ENCODE measurements at regions not wholly inside any gene's neighbourhood (a gene's known extent, or its start where the extent isn't known, plus 50 kb on each side); places are given as distances from the start of the nearest gene placed in this dataset.

DNA sequence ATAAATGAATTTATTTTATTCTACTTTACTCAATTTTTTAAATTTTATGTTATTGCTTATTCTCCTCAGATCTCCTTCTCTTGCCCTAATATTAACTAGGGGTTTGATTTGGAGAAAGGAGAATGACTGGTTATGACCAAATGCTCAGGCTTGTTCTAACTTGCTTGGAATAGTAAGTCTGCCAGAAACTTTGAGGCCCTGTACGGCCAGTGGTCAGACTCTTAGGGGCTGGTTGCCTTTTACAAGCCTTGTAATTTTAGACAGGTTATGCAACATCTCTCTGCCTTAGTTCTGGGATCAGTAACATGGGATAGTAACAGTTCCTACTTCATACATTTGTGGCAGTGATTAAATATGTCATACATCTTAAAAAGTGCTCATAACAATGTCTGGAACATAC, 279.5 kb downstream of the DUSP10 start:
- CTCF ChIA-PET, result no interaction called here

DNA sequence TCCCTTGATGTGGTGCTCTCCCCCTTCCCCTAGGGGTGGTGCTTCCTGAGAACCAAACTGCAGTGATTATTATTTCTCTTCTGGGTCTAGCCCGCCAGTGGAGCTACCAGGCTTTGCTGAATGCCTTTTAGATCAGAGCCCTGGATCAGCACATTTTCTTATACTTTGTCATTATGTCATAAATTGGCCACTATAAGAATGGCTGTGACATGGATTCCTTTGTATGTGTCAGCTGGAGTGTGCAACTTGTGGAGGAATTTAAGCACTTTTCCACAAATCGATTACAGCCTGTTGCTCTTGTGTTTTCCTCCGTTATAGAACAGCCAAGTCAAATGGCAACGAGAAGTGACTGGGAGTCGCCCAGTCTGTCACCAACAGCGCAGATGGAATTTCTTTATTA, 273.3 kb downstream of the DUSP10 start:
- Histone ChIP-seq H3K4me1 (ENCODE audit: control insufficient read depth, insufficient read depth, low read length) (no peaks in the 10 kb centered on the region), H3K79me2 (ENCODE audit: control insufficient read depth, insufficient read depth, low read length) (no peaks in the 10 kb centered on the region), H3K27me3 (replicated peaks in 1 of 2; ENCODE audit: control insufficient read depth in 2 of 2, insufficient read depth in 2 of 2, low read length in 1 of 2) (no peaks in the 10 kb centered on the region; a peak in 1 of 4 replicates), H2AFZ (ENCODE audit: control insufficient read depth, low read depth, low read length) (no peak overlapping the region), H4K20me1 (ENCODE audit: control insufficient read depth, insufficient read depth) (no peaks in the 10 kb centered on the region), H3K4me3 (no peak overlapping the region), H3K9me3 (replicated peaks; ENCODE audit: control insufficient read depth, insufficient read depth, low read length) (no peaks in the 10 kb centered on the region; the same call in 2 of the 3 replicates), H3K9ac (ENCODE audit: control insufficient read depth, insufficient read depth, low read length) (no peak overlapping the region), H3K27ac (ENCODE audit: control insufficient read depth, insufficient read depth) (no peak overlapping the region), H3K36me3 (ENCODE audit: control insufficient read depth in 2 of 2, insufficient read depth in 2 of 2, low read length in 1 of 2) (no peaks in the 10 kb centered on the region), H3K4me2 (ENCODE audit: control insufficient read depth, insufficient read depth) (no peak overlapping the region)
- 50% methylated on average over 6 of the region's 6 CpGs for WGBS (ENCODE audit: insufficient coverage, insufficient replicate concordance, low lambda C conversion rate, missing lambda C conversion rate)
- in situ Hi-C loops (cut with MboI), result no loop called here
- ChIA-PET RAD21 (ENCODE audit: unreplicated experiment) (no interaction called here), CTCF (interaction anchor here (2.1 kb wide), 2 partner anchors 10 to 15 kb away, joined by 6 to 11 read pairs; no protein-coding TSS in a partner anchor), POLR2A (no interaction called here), SMC1A (ENCODE audit: uncharacterized antibody, unreplicated experiment) (no interaction called here)
- BruUV-seq (replicated peaks), result no TSS peak
- DNase-seq (ENCODE audit: low read depth, low spot score) (no peak), ATAC-seq (no peak), FAIRE-seq (no peak)
- TF ChIP-seq, protein P1, sequence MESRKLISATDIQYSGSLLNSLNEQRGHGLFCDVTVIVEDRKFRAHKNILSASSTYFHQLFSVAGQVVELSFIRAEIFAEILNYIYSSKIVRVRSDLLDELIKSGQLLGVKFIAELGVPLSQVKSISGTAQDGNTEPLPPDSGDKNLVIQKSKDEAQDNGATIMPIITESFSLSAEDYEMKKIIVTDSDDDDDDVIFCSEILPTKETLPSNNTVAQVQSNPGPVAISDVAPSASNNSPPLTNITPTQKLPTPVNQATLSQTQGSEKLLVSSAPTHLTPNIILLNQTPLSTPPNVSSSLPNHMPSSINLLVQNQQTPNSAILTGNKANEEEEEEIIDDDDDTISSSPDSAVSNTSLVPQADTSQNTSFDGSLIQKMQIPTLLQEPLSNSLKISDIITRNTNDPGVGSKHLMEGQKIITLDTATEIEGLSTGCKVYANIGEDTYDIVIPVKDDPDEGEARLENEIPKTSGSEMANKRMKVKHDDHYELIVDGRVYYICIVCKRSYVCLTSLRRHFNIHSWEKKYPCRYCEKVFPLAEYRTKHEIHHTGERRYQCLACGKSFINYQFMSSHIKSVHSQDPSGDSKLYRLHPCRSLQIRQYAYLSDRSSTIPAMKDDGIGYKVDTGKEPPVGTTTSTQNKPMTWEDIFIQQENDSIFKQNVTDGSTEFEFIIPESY (IDR thresholded peaks at IDR 0.05), result no peak
- TF ChIP-seq WRNIP1 (IDR thresholded peaks at IDR 0.05; ENCODE audit: borderline replicate concordance, low read depth, low read length) (no peak), EP300 (IDR thresholded peaks at IDR 0.05; ENCODE audit: borderline replicate concordance in 1 of 2, control insufficient read depth in 1 of 2, low read depth in 2 of 2, low read length in 2 of 2) (no peak), POLR2A (IDR thresholded peaks at IDR 0.05; ENCODE audit: low read depth, low read length) (no peak), CEBPB (IDR thresholded peaks at IDR 0.05; ENCODE audit: borderline replicate concordance in 1 of 2, low read depth in 2 of 2, low read length in 2 of 2) (no peak), RBBP5 (conservative IDR thresholded peaks at IDR 0.05) (no peak)
- TF ChIP-seq, protein P2, sequence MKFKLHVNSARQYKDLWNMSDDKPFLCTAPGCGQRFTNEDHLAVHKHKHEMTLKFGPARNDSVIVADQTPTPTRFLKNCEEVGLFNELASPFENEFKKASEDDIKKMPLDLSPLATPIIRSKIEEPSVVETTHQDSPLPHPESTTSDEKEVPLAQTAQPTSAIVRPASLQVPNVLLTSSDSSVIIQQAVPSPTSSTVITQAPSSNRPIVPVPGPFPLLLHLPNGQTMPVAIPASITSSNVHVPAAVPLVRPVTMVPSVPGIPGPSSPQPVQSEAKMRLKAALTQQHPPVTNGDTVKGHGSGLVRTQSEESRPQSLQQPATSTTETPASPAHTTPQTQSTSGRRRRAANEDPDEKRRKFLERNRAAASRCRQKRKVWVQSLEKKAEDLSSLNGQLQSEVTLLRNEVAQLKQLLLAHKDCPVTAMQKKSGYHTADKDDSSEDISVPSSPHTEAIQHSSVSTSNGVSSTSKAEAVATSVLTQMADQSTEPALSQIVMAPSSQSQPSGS (IDR thresholded peaks at IDR 0.05; ENCODE audit: low read length), result no peak
- TF ChIP-seq, protein P3, sequence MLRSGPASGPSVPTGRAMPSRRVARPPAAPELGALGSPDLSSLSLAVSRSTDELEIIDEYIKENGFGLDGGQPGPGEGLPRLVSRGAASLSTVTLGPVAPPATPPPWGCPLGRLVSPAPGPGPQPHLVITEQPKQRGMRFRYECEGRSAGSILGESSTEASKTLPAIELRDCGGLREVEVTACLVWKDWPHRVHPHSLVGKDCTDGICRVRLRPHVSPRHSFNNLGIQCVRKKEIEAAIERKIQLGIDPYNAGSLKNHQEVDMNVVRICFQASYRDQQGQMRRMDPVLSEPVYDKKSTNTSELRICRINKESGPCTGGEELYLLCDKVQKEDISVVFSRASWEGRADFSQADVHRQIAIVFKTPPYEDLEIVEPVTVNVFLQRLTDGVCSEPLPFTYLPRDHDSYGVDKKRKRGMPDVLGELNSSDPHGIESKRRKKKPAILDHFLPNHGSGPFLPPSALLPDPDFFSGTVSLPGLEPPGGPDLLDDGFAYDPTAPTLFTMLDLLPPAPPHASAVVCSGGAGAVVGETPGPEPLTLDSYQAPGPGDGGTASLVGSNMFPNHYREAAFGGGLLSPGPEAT (IDR thresholded peaks at IDR 0.05; ENCODE audit: low read depth), result no peak
- intact Hi-C loops (cut with micrococcal nuclease; ENCODE audit: unreplicated experiment), result no loop called here

More for the DNA sequence above, 279.5 kb downstream of the DUSP10 start:
- no TSS peak for BruUV-seq (replicated peaks)
- ChIA-PET POLR2A (no interaction called here), SMC1A (ENCODE audit: uncharacterized antibody, unreplicated experiment) (no interaction called here), RAD21 (ENCODE audit: unreplicated experiment) (no interaction called here)
- Histone ChIP-seq H3K9ac (ENCODE audit: control insufficient read depth, insufficient read depth, low read length) (no peak overlapping the region), H3K4me3 (no peak overlapping the region), H3K9me3 (replicated peaks; ENCODE audit: control insufficient read depth, insufficient read depth, low read length) (no peaks in the 10 kb centered on the region; the same call in 2 of the 3 replicates), H3K36me3 (ENCODE audit: control insufficient read depth in 2 of 2, insufficient read depth in 2 of 2, low read length in 1 of 2) (no peaks in the 10 kb centered on the region), H3K27ac (ENCODE audit: control insufficient read depth, insufficient read depth) (no peak overlapping the region), H3K79me2 (ENCODE audit: control insufficient read depth, insufficient read depth, low read length) (no peaks in the 10 kb centered on the region), H4K20me1 (ENCODE audit: control insufficient read depth, insufficient read depth) (no peaks in the 10 kb centered on the region), H3K4me1 (ENCODE audit: control insufficient read depth, insufficient read depth, low read length) (no peaks in the 10 kb centered on the region), H2AFZ (ENCODE audit: control insufficient read depth, low read depth, low read length) (no peak overlapping the region), H3K27me3 (replicated peaks in 1 of 2; ENCODE audit: control insufficient read depth in 2 of 2, insufficient read depth in 2 of 2, low read length in 1 of 2) (no peaks in the 10 kb centered on the region), H3K4me2 (ENCODE audit: control insufficient read depth, insufficient read depth) (no peak overlapping the region)
- DNase-seq (ENCODE audit: low read depth, low spot score) (no peak), FAIRE-seq (no peak), ATAC-seq (no peak)
- in situ Hi-C loops (cut with MboI) (no loop called here), intact Hi-C loops (cut with micrococcal nuclease; ENCODE audit: unreplicated experiment) (no loop called here)
- WGBS (ENCODE audit: insufficient coverage, insufficient replicate concordance, low lambda C conversion rate, missing lambda C conversion rate), result 38% methylated on average over 1 of the region's 1 CpG
- TF ChIP-seq YBX1 (IDR thresholded peaks at IDR 0.05), result no peak
